ENCODE measurements at regions not wholly inside any gene's neighbourhood (a gene's known extent, or its start where the extent isn't known, plus 50 kb on each side); places are given as distances from the start of the nearest gene placed in this dataset.

DNA sequence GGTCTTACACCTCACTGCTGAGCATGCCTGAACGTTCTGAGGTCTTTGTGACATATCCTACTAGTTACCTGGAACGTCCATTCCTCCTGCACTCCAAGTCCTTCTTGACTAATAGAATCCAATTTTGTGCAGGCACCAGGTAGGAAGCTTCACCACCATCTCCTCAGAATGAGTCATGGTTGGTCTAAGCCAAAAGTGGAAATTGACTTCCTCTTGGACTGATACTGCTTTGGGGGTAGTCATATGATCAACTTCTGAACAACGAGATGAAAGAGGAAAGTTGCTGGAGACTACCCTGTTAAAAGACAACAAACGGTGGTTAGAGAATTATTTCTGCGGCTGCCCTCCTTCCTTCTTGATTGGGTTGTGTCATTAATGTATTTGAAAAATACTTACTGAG, 374.2 kb upstream of the LARGE1 start:
- no peak overlapping the region for H3K4me3 ChIP-seq (ENCODE audit: low read length)
- TF ChIP-seq, protein P1, sequence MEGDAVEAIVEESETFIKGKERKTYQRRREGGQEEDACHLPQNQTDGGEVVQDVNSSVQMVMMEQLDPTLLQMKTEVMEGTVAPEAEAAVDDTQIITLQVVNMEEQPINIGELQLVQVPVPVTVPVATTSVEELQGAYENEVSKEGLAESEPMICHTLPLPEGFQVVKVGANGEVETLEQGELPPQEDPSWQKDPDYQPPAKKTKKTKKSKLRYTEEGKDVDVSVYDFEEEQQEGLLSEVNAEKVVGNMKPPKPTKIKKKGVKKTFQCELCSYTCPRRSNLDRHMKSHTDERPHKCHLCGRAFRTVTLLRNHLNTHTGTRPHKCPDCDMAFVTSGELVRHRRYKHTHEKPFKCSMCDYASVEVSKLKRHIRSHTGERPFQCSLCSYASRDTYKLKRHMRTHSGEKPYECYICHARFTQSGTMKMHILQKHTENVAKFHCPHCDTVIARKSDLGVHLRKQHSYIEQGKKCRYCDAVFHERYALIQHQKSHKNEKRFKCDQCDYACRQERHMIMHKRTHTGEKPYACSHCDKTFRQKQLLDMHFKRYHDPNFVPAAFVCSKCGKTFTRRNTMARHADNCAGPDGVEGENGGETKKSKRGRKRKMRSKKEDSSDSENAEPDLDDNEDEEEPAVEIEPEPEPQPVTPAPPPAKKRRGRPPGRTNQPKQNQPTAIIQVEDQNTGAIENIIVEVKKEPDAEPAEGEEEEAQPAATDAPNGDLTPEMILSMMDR (IDR thresholded peaks at IDR 0.05; ENCODE audit: insufficient read depth, low read depth, low read length, missing control alignments): no peak
- DNase-seq (ENCODE audit: low read depth): no peak

DNA sequence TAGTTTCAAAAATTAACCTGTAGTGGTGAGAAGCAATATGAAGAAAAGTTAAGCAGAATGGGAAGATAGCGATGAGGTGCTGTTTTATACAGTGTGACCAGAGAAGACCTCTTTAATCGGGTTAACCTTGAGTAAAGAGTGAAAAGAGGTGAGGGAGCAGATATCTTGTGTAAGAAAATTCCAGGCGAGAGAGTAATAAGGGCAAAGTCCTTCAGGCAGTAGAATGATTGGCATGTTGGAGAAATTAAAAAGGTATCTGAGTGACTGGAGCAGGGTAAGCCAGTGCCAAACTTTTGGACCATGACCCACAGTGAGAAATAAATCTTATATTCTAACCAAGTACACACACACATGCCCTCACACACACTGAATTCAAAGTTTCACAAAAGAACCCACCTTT, 374.7 kb upstream of the LARGE1 start:
- TF ChIP-seq, protein P1 (IDR thresholded peaks at IDR 0.05; ENCODE audit: insufficient read depth, low read depth, low read length, missing control alignments): no peak
- no peak for DNase-seq (ENCODE audit: low read depth)
- no peak overlapping the region for H3K4me3 ChIP-seq (ENCODE audit: low read length)

DNA sequence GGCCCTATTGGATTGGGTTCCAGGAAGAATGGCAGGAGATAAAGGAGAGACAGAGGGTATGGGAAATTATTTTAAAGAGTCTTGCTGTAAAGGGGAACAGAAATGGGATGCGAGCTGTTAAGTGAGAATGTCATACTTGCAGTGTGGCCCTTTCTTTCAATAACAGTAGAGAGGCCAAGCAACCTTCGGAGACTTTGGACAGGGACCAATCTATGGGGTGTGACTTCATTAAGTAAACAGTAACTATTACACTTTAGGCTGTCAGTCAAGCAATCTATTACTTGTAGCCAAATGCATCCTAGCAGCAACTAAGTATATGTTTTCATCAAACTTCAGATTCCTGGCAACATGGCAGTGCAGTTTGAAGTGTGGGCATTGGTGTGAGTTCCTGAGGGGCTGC, 376.2 kb upstream of the LARGE1 start:
- H3K4me3 ChIP-seq (ENCODE audit: low read length): no peak overlapping the region
- TF ChIP-seq, protein P1 (IDR thresholded peaks at IDR 0.05; ENCODE audit: insufficient read depth, low read depth, low read length, missing control alignments): no peak
- DNase-seq (ENCODE audit: low read depth): no peak

DNA sequence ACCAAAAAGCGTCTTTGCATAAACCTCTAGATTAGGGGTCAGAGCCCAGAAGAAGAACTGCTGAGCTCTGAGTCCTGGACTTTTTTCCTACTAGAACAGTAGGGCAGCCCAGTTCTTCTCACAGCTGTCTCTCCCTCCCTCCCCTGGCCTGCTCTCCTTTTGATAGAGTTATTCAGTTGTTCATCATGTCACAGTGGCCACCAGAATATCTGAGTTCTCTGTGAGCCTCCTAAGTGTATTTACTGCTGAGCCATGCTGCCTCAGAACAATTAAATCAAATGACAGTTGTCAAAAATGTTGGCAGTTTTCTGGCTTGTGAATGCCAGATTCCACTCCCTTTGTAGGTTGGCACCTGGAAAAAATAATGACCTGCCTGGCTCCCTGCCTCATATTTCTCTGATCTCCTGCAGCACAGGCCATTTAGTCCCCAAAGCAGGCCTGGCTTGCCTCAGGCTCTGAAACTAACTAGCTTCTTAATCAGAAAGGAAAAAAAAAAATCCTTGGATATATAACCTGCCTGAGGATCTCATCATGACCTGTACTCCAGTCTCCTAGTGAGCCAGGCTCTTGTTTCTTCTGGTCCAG, 377.4 kb upstream of the LARGE1 start:
- no peak overlapping the region for H3K4me3 ChIP-seq (ENCODE audit: low read length)
- TF ChIP-seq, protein P1 (IDR thresholded peaks at IDR 0.05; ENCODE audit: insufficient read depth, low read depth, low read length, missing control alignments): no peak
- DNase-seq (ENCODE audit: low read depth): no peak

DNA sequence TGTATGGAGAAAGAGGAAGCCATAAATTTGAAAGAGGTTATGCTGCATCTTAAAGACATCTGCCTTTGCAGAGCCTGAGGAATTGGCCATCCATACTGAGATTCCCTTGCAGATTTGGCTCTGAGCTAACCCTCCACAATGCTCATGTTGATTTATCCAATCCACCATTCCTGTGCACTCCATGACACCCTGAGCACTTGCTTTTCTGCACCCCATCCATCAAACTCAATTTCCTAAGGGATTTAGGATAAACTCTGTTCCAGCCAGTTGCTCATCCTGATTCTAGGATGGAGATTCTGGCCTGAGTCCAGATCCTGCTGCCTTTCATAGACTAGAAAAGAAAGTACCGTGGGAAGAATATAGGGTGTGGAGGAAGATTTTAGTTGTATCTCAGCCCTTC, 379.2 kb upstream of the LARGE1 start:
- TF ChIP-seq, protein P1 (IDR thresholded peaks at IDR 0.05; ENCODE audit: insufficient read depth, low read depth, low read length, missing control alignments): no peak

DNA sequence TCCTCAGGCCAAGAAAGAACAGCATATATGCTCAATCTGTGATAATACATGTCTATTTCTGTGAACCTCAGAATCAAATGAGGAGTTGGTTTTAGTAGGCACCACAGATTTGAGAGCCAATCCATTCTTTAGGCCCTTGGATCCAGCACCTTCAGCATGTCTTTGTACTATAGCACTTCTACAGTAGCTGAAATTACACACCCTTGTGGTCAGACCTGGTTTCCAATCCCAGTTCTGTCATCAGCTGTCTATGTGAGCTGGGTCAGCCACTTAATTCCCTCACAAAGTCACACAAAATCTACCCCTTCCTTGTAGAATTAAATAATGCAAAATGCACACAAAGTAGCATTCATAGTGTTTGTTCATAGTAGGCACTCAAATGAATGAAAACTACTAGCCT, 381.3 kb upstream of the LARGE1 start:
- DNase-seq (ENCODE audit: low read depth): no peak
- H3K4me3 ChIP-seq (ENCODE audit: low read length): no peak overlapping the region
- TF ChIP-seq, protein P1 (IDR thresholded peaks at IDR 0.05; ENCODE audit: insufficient read depth, low read depth, low read length, missing control alignments): no peak

More for the DNA sequence above, 379.2 kb upstream of the LARGE1 start:
- H3K4me3 ChIP-seq (ENCODE audit: low read length): no peak overlapping the region
- DNase-seq (ENCODE audit: low read depth): no peak

DNA sequence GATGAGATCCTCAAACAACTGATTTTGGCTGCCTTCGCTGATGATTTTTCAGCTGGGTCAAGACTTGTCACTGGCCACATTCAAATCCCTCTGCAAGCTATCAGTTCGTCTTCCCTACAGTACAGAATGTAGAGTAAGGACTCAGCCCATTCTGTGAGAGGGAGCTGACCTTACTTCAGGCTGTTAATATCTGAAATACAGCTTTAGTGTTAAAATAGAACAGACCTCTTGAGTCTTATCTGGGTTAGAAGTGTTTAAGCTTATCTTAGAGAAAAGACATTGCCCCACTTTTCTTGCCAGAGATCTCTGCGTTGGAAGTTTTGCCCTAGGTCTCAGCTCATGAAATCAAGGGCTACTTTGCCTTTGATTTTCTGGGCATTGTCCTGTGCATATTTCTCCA, 383.4 kb upstream of the LARGE1 start:
- TF ChIP-seq, protein P1 (IDR thresholded peaks at IDR 0.05; ENCODE audit: insufficient read depth, low read depth, low read length, missing control alignments): no peak
- no peak for DNase-seq (ENCODE audit: low read depth)
- H3K4me3 ChIP-seq (ENCODE audit: low read length): no peak overlapping the region

All from epithelial cell of esophagus (primary cell).